Epithelial cell of esophagus (primary cell): ENCODE measurements at regions not wholly inside any gene's neighbourhood (a gene's known extent, or its start where the extent isn't known, plus 50 kb on each side); places are given as distances from the start of the nearest gene placed in this dataset.
A peak's percentile ranks its signal among the peaks of the same experiment; 100 is the strongest.
"Not testable (repeated sequence)": the region's sequence is repeated elsewhere in the genome, so short reads cannot be mapped to it uniquely, and the experiment has no call there.

ENCODE experiments used
- DNase-seq: peaks from one replicate; pipeline ENCODE4 v3.0.0; 2010; ENCODE audit warnings: low read depth
- H3K4me3 ChIP-seq: 2 replicates; pipeline ENCODE4 v1.5.1; 2011; ENCODE audit warnings: mild to moderate bottlenecking, low read length, control low read depth
- TF ChIP-seq, protein P1 (sequence below): IDR thresholded peaks from 2 replicates; pipeline ENCODE4 v1.5.1; 2011; ENCODE audit warnings: low read depth, mild to moderate bottlenecking, low read length, control low read depth, inconsistent platforms; ENCODE audit not compliant: insufficient read depth; ENCODE audit errors: missing control alignments

DNA sequence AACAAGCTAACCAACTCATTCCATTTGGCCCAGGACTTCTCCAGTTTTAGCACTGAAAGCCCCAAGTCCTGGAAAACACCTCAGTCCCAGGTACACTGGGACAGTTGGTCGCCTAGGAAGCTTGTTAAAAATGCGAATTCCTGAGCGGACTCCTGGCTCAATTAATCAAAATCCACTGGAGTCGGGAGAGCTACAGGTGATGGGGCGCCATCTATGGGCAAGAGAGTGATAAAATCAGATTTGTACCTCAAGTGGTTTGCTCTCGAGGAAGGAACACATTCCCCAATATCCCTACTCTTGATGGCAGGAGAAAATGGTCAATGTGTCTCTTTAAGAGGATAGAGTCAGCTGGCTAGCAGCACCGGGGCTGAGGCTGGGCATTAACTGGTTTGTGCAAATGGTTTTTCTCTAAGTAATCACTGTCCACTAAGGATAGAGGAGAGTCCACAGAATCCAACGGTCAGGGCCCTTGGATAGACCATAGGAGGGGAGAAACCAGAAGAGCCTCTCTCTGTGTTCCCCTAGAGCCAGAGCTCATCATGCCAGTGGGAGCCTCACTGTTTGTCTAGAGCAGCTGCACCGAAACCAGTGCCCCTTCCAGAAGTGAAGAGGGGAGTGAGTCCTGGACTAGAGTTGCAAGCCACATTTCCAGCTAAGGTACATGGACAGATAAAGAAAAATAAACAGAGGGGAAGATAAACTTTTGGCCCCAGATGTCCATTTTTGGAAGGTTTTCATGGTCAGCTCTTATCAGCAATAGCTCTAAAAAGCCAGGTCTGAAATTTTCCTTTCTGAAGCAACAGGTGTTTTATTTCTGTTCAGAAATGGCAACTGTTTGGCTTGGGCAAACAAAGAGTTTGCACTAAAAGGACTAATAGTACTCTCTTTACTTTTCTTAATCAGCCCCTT is 148.5 kb downstream of the TENT5C start:
- no peak overlapping the region for H3K4me3 ChIP-seq
- DNase-seq = peak; percentile 67
- TF ChIP-seq, protein P1, sequence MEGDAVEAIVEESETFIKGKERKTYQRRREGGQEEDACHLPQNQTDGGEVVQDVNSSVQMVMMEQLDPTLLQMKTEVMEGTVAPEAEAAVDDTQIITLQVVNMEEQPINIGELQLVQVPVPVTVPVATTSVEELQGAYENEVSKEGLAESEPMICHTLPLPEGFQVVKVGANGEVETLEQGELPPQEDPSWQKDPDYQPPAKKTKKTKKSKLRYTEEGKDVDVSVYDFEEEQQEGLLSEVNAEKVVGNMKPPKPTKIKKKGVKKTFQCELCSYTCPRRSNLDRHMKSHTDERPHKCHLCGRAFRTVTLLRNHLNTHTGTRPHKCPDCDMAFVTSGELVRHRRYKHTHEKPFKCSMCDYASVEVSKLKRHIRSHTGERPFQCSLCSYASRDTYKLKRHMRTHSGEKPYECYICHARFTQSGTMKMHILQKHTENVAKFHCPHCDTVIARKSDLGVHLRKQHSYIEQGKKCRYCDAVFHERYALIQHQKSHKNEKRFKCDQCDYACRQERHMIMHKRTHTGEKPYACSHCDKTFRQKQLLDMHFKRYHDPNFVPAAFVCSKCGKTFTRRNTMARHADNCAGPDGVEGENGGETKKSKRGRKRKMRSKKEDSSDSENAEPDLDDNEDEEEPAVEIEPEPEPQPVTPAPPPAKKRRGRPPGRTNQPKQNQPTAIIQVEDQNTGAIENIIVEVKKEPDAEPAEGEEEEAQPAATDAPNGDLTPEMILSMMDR = peak; percentile 81

DNA sequence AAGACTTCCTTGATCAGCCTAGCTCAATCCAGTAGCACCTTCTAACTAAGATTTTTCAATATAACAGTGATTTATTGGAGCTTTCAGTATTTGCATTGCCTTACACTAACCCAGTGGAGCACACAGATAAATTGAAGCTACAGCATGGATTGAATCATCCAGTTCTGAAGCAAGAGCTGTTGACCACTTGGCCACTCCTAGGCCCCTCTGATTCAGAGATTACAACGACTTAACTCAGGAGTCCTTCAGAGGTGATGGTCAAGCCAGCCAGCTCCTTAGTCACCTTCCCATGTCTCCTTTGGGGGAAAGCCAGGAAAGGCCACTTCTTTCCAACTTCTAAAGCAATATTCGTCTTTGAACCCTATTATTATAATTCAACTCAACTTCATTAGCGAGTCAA is 151.8 kb downstream of the TENT5C start:
- TF ChIP-seq, protein P1 = no peak
- DNase-seq = no peak
- H3K4me3 ChIP-seq = no peak overlapping the region

DNA sequence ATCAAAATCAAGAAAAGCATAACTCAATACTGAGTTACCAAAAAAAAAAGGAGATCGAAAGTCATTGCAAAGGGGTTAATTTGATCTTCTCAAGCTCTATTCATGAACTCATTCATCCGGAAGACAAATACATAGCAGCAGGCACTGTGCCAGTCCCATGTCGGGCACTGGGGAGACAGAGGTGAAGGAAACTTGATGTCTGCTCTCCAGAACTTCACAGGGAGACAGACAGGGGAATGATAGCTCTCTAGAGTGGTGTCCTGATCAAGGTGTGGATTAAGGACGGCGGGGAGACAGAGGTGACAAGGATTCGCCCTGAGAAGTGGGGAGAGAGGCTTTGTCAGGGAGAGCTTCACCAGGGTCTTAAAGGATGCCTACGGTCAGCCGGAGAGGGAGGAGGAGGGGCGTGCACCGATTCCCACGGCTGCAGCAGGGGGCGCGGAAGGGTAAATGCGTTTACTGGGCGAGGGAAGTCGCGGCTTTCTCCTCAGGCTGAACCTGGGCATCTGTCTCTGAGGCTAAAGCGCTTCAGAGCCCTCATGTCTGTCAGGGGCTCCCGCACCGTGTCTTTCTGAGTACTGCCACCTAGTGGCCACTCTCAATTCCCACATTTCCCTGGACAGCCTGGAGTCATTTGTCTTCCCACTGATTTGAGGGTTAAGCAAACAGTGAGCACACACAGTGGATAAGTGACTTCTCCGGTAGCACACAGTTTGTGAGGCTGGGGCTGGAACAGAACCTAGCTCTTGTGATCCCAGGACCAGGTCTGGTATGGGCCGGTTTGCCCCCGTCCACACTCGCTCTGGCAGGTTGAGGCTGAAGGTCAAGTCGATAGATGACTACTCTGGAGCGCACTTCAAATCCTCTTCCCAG is 152.8 kb downstream of the TENT5C start:
- peak overlapping the region; percentile 35 for H3K4me3 ChIP-seq
- TF ChIP-seq, protein P1 = peak; percentile 83
- peak; percentile 78 for DNase-seq

DNA sequence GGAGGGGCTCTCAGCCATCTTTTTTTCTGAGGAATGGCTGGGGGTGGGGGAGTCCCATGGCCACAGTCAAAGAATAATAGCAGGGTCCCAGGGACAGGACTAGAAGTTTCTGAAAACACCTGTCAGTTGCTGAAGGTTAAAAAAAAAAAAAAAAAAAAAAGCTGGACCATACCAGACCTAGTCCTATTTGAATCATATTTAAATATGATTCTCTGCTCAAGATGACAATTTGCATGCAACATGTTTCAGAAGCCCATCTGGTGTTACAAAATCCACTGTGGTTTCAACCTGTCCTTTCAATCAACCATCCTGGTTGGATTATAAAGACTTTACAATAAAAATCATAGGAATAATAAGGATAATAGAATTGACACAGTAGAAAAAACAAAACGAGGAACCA is 153.7 kb downstream of the TENT5C start:
- TF ChIP-seq, protein P1 = no peak
- H3K4me3 ChIP-seq = no peak overlapping the region
- DNase-seq = no peak

DNA sequence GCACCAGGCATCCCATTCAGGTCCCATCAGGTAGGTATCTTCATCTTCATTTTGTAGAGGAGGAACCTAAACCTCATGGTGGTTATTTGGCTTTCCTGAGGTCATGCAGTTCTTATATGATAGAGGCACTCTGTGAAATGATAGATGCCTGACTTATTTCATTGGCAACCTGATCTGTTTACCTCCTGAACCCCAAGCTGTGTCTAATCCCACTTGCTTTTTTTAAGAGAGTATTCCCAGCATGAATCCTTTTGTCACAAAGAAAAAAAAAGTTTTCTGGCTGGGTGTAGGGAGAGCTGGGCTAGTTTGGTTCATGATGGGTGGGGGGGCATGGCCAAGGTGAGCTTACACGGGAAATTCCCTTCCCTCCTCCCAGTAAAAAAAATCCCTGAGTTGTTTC is 154.2 kb downstream of the TENT5C start:
- TF ChIP-seq, protein P1 = no peak
- no peak for DNase-seq

DNA sequence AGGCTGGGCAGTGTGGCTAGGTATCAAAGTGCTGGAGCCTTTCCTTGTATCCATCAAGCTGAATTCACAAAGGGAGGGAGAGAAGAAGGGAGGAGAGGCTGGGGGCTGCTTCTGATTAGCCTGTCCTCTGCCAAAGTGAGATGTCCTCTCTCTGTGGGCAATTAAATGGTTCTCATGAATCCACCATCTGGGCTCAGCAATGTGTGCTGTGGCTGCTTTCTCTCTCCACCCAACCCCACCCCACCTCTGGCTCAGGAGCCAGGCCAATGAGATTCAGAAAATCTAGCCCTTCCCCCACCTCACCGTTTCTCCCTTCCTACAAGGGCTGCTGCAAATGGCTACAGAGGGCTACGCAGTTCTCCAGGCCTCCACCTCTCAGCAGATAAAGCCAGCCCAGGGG is 154.6 kb downstream of the TENT5C start:
- TF ChIP-seq, protein P1 = no peak
- DNase-seq = no peak
- no peak overlapping the region for H3K4me3 ChIP-seq

More for the DNA sequence above, 154.2 kb downstream of the TENT5C start:
- no peak overlapping the region for H3K4me3 ChIP-seq

DNA sequence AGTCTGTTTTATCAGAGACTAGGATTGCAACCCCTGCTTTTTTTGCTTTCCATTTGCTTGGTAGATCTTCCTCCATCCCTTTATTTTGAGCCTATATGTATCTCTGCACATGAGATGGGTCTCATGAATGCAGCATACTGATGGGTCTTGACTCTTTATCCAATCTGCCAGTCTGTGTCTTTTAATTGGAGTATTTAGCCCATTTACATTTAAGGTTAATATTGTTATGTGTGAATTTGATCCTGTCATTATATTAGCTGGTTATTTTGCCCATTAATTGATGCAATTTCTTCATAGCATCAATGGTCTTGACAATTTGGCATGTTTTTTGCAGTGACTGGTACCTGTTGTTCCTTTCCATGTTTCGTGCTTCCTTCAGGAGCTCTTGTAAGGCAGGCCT is 161.7 kb downstream of the GDAP2 start:
- DNase-seq, H3K4me3 ChIP-seq: not testable (repeated sequence)
